GM18909 (cell line): ENCODE measurements at regions not wholly inside any gene's neighbourhood (a gene's known extent, or its start where the extent isn't known, plus 50 kb on each side); places are given as distances from the start of the nearest gene placed in this dataset.
"Not testable (repeated sequence)": the region's sequence is repeated elsewhere in the genome, so short reads cannot be mapped to it uniquely, and the experiment has no call there.

Experiments used
- ATAC-seq: cut with Tn5 transposase; IDR thresholded peaks from one replicate; pipeline ENCODE4 v1.9.1; 2021; ENCODE audit warnings: mild to moderate bottlenecking; ENCODE audit not compliant: unreplicated experiment, poor library complexity

- no peak for ATAC-seq
Observed at GRCh38 chr2:143842836-143843235, 677.1 kb downstream of the ZEB2 start.

- no peak for ATAC-seq
Observed at GRCh38 chr2:143841935-143842334, 678.0 kb downstream of the ZEB2 start.

- no peak for ATAC-seq
Observed at GRCh38 chr2:143840601-143841000, 679.3 kb downstream of the ZEB2 start.

- ATAC-seq, result no peak
Observed at GRCh38 chr2:143840194-143840593, 679.7 kb downstream of the ZEB2 start.

GRCh38 chr2:143839456-143839855 lies 680.5 kb downstream of the ZEB2 start:
- ATAC-seq, result no peak

GRCh38 chr2:143837055-143837454 lies 682.9 kb downstream of the ZEB2 start:
- ATAC-seq, result not testable (repeated sequence)

- ATAC-seq, result no peak
Observed at GRCh38 chr2:143835481-143835880, 684.4 kb downstream of the ZEB2 start.

- no peak for ATAC-seq
Observed at GRCh38 chr2:143833015-143833660, 686.8 kb downstream of the ZEB2 start.

GRCh38 chr2:143830476-143830875 lies 689.4 kb downstream of the ZEB2 start:
- ATAC-seq, result no peak

- no peak for ATAC-seq
Observed at GRCh38 chr2:143828763-143829537, 691.0 kb downstream of the ZEB2 start.

- ATAC-seq, result no peak
Observed at GRCh38 chr2:143824791-143825190, 695.1 kb downstream of the ZEB2 start.

GRCh38 chr2:143823876-143824275 lies 694.7 kb downstream of the ARHGAP15 start:
- no peak for ATAC-seq

GRCh38 chr2:143823296-143823695 lies 694.1 kb downstream of the ARHGAP15 start:
- no peak for ATAC-seq

- no peak for ATAC-seq
Observed at GRCh38 chr2:143822736-143823135, 693.5 kb downstream of the ARHGAP15 start.

GRCh38 chr2:143819764-143820163 lies 690.5 kb downstream of the ARHGAP15 start:
- no peak for ATAC-seq

GRCh38 chr2:143819190-143819735 lies 690.0 kb downstream of the ARHGAP15 start:
- no peak for ATAC-seq
